ENCODE measurements at regions not wholly inside any gene's neighbourhood (a gene's known extent, or its start where the extent isn't known, plus 50 kb on each side); places are given as distances from the start of the nearest gene placed in this dataset.

DNA sequence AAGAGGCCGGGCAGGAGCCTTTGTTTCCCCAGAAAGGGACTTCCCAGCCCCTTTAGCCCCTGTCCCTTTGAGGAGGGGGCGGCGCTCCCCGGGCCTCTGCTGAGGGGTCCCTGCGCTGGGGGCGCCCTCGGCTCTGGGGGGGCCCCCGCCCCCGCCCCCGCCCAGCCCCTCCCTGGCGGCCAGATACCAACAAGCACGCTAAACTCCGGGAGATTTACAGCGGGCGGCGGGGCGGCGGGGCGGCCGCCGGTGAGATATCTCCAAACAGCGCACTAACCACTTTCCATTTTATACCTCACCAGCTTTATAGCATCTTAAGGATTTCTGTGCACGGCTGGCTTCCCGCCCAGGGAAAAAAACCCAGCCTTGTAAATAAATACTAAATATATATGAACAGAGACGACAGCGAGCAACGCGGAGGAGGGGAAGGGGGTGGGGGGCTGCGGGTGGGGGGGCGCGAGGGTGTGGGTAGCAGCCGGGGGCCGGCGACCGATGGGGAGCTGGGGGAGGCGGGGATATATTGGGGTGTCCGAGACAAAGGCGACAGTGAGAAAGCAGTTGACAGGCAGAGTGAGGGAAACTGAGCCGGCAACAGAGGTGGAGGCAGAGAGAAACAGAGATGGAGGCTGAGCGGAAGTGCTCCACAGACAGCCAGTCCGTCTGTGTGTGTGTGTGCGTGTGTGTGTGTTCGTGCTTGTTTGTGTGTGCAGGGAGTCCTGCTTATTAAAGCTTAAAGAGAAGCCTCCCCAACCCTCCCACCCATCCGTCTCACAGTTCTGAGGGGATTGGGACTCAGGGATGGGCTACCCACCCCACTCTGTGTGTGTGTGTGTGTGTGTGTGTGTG is 85.8 kb downstream of the HIF1AN start:
- WGBS (ENCODE audit: insufficient coverage) = 13% methylated on average over 14 of the region's 44 CpGs
- Histone ChIP-seq H4K20me1 (ENCODE audit: insufficient read depth, low read length) (no peaks in the 10 kb centered on the region), H3K9ac (ENCODE audit: insufficient read depth, low read length, poor library complexity, severe bottlenecking) (no peak overlapping the region), H3K9me3 (replicated peaks in 1 of 2; ENCODE audit: control insufficient read depth in 1 of 2, insufficient read depth in 1 of 2, low read length in 2 of 2) (no peaks in the 10 kb centered on the region), H3K4me3 (replicated peaks in 1 of 3; ENCODE audit: low read depth in 2 of 3, low read length in 3 of 3) (no peak overlapping the region), H3K27ac (ENCODE audit: low read depth in 1 of 2, low read length in 2 of 2) (no peak overlapping the region), H2AFZ (ENCODE audit: insufficient read depth, low read depth, low read length, poor library complexity, severe bottlenecking) (no peak overlapping the region), H3K4me2 (replicated peaks; ENCODE audit: extremely low read depth, low read length, poor library complexity, severe bottlenecking) (no peak overlapping the region), H3K4me1 (ENCODE audit: control insufficient read depth in 1 of 2, insufficient read depth in 2 of 2, low read length in 2 of 2) (no peaks in the 10 kb centered on the region), H3K36me3 (replicated peaks in 1 of 2; ENCODE audit: control insufficient read depth in 1 of 2, insufficient read depth in 2 of 2, low read length in 2 of 2) (no peaks in the 10 kb centered on the region), H3K79me2 (ENCODE audit: insufficient read depth, low read length) (no peaks in the 10 kb centered on the region), H3K27me3 (ENCODE audit: control insufficient read depth in 2 of 2, insufficient read depth in 2 of 2, low read length in 2 of 2) (peaks cover 9 to 51% of the 10 kb centered on the region in 2 donors)
- peak overlapping the region in 1 of 2 donors; percentile 74 for H3K4me3 Mint-ChIP-seq
- no peak overlapping the region for H3K27ac Mint-ChIP-seq
- TF ChIP-seq, protein P1, sequence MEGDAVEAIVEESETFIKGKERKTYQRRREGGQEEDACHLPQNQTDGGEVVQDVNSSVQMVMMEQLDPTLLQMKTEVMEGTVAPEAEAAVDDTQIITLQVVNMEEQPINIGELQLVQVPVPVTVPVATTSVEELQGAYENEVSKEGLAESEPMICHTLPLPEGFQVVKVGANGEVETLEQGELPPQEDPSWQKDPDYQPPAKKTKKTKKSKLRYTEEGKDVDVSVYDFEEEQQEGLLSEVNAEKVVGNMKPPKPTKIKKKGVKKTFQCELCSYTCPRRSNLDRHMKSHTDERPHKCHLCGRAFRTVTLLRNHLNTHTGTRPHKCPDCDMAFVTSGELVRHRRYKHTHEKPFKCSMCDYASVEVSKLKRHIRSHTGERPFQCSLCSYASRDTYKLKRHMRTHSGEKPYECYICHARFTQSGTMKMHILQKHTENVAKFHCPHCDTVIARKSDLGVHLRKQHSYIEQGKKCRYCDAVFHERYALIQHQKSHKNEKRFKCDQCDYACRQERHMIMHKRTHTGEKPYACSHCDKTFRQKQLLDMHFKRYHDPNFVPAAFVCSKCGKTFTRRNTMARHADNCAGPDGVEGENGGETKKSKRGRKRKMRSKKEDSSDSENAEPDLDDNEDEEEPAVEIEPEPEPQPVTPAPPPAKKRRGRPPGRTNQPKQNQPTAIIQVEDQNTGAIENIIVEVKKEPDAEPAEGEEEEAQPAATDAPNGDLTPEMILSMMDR (IDR thresholded peaks at IDR 0.05) = no peak
- intact Hi-C loops (cut with micrococcal nuclease) = no loop called here
- peaks cover 61 to 72% (median 62%) of the 10 kb centered on the region in 3 donors for H3K27me3 Mint-ChIP-seq (ENCODE audit: low read depth in 3 of 3)
- H3K4me1 Mint-ChIP-seq = no peaks in the 10 kb centered on the region
- DNase-seq = no peak
- peaks cover 0 to 2% (median 0%) of the 10 kb centered on the region in 7 donors for H3K9me3 Mint-ChIP-seq
- H3K36me3 Mint-ChIP-seq = no peaks in the 10 kb centered on the region

GRCh38 chr10:100622946-100623345 is 87.2 kb downstream of the HIF1AN start:
- H3K27me3 Mint-ChIP-seq (ENCODE audit: low read depth in 3 of 3) = peaks cover 61 to 74% (median 63%) of the 10 kb centered on the region in 3 donors
- WGBS (ENCODE audit: insufficient coverage) = 84% methylated on average over 7 of the region's 7 CpGs
- no peak for DNase-seq
- H3K4me2 ChIP-seq (replicated peaks; ENCODE audit: extremely low read depth, low read length, poor library complexity, severe bottlenecking) = no peak overlapping the region
- no peak overlapping the region for H2AFZ ChIP-seq (ENCODE audit: insufficient read depth, low read depth, low read length, poor library complexity, severe bottlenecking)
- H3K27me3 ChIP-seq (ENCODE audit: control insufficient read depth in 2 of 2, insufficient read depth in 2 of 2, low read length in 2 of 2) = peaks cover 9 to 55% of the 10 kb centered on the region in 2 donors
- H3K36me3 ChIP-seq (replicated peaks in 1 of 2; ENCODE audit: control insufficient read depth in 1 of 2, insufficient read depth in 2 of 2, low read length in 2 of 2) = no peaks in the 10 kb centered on the region
- peak overlapping the region in 1 of 2 donors; percentile 47 for H3K4me3 Mint-ChIP-seq
- no peaks in the 10 kb centered on the region for H3K79me2 ChIP-seq (ENCODE audit: insufficient read depth, low read length)
- H3K4me1 Mint-ChIP-seq = no peaks in the 10 kb centered on the region
- no peaks in the 10 kb centered on the region for H3K36me3 Mint-ChIP-seq
- intact Hi-C loops (cut with micrococcal nuclease) = no loop called here
- no peak overlapping the region for H3K27ac Mint-ChIP-seq
- H3K9me3 ChIP-seq (replicated peaks in 1 of 2; ENCODE audit: control insufficient read depth in 1 of 2, insufficient read depth in 1 of 2, low read length in 2 of 2) = no peaks in the 10 kb centered on the region
- H4K20me1 ChIP-seq (ENCODE audit: insufficient read depth, low read length) = no peaks in the 10 kb centered on the region
- H3K27ac ChIP-seq (ENCODE audit: low read depth in 1 of 2, low read length in 2 of 2) = no peak overlapping the region
- H3K4me3 ChIP-seq (replicated peaks in 1 of 3; ENCODE audit: low read depth in 2 of 3, low read length in 3 of 3) = no peak overlapping the region
- no peak overlapping the region for H3K9ac ChIP-seq (ENCODE audit: insufficient read depth, low read length, poor library complexity, severe bottlenecking)
- H3K4me1 ChIP-seq (ENCODE audit: control insufficient read depth in 1 of 2, insufficient read depth in 2 of 2, low read length in 2 of 2) = no peaks in the 10 kb centered on the region
- TF ChIP-seq, protein P1 (IDR thresholded peaks at IDR 0.05) = no peak
- H3K9me3 Mint-ChIP-seq = peaks cover 0 to 2% (median under 1%) of the 10 kb centered on the region in 7 donors
